ENCODE measurements at regions not wholly inside any gene's neighbourhood (a gene's known extent, or its start where the extent isn't known, plus 50 kb on each side); places are given as distances from the start of the nearest gene placed in this dataset.

GRCh38 chr3:148307443-148307843 lies 390.3 kb upstream of the AGTR1 start:
- TF ChIP-seq CTCF (IDR thresholded peaks at IDR 0.05) (no peak), REST (IDR thresholded peaks at IDR 0.05; ENCODE audit: insufficient read depth in 1 of 2, low read depth in 2 of 2, low read length in 1 of 2) (no peak), POLR2AphosphoS5 (IDR thresholded peaks at IDR 0.05; ENCODE audit: low read depth, low read length) (no peak)

Data from Panc1 (cell line).